ENCODE measurements at regions not wholly inside any gene's neighbourhood (a gene's known extent, or its start where the extent isn't known, plus 50 kb on each side); places are given as distances from the start of the nearest gene placed in this dataset.

DNA sequence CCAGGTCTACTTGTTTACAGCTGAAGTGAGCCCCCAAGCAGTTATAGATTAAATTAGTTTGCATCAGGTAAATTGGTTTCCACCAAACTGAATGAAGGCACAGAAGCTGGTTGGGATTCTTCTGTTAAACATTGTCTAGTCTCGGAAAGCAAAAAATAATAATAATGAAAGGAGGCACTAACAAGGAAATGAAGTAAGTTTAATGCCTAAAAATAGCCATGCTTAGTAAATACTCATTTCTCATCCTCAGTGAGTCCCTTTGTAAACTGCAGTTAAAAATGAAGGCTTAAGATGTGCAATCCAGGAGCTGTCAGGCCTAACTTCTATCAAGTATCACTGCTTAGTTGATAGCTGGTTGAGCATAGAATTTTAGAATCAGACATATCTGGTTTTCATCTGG is 113.5 kb downstream of the BTG1 start:
- no peak for DNase-seq (ENCODE audit: low read depth)

GRCh38 chr12:92030618-92031017 is 115.0 kb downstream of the BTG1 start:
- DNase-seq (ENCODE audit: low read depth): peak; percentile 35

GRCh38 chr12:92029902-92030586 is 115.6 kb downstream of the BTG1 start:
- DNase-seq (ENCODE audit: low read depth): no peak

DNA sequence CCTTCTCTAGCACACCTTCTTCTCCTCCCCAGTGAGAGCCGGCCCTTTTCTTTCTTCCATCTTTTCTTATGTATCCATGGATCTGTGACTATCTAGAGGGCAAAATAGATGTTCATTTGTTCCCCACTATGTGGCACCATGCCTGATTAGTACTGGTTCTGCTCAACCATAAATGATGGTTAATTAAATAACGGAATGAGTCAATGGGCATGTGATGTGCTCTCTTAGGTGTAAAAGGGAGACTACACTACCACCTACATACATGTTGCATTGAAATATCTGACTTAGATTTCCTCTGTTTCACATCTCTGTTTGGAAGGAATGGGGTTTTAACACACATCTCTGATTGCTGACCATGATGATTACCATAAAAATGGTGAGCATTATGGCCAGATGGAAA is 116.5 kb downstream of the BTG1 start:
- no peak for DNase-seq (ENCODE audit: low read depth)

GRCh38 chr12:92028441-92028709 is 117.3 kb downstream of the BTG1 start:
- peak; percentile 51 for DNase-seq (ENCODE audit: low read depth)

DNA sequence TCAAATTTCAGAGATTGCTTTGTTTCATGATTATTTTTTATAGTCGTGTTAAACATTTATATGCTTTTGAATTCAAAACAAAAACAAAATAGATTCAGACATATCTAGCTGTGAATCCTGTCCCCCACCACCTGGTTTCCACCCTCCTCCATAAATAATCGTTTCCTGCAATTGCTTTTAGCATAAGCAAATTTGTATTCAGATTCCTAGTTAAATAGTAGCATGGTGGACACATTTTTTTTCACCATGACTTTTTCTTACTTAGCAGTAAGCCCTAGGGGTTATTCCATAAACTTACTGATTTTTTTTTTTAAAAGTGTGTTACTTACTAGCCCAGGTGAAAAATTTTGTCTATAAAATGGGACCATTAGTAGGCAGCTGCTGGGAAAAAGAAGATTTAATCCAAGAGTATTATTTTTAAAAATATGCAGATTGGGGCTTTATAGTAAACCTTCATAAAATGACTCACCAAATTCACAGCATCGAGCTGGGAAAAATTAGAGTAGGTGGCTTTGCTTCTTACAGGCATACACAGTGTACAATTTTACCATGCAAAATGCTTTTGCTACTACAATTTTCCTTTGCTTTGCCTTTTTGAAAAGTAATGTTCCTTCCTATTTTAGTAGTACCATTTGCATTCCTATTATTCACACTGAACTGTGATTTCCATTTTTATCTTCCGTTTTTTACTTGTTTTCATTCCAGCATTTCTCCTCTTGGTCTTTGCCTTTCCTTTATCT is 117.8 kb downstream of the BTG1 start:
- peak; percentile 20 for DNase-seq (ENCODE audit: low read depth)

DNA sequence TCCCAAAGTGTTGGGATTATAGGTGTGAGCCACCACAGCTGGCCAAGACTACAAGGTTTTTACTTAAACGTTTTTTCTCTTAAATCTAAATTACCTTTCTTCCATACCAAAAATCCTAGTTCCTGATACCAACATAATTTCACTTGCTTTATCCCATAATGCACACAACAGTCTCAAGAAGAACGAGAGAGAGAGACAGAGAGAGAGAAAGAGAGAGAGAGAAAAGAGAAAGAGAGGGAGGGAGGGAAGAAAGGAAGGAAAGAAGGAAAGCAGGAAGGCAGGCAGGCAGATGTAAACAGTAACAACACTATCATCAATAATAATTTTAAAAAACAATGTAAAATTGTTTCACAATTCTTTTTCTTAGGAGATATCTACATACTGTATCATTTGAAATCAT is 118.4 kb downstream of the BTG1 start:
- DNase-seq (ENCODE audit: low read depth): no peak

DNA sequence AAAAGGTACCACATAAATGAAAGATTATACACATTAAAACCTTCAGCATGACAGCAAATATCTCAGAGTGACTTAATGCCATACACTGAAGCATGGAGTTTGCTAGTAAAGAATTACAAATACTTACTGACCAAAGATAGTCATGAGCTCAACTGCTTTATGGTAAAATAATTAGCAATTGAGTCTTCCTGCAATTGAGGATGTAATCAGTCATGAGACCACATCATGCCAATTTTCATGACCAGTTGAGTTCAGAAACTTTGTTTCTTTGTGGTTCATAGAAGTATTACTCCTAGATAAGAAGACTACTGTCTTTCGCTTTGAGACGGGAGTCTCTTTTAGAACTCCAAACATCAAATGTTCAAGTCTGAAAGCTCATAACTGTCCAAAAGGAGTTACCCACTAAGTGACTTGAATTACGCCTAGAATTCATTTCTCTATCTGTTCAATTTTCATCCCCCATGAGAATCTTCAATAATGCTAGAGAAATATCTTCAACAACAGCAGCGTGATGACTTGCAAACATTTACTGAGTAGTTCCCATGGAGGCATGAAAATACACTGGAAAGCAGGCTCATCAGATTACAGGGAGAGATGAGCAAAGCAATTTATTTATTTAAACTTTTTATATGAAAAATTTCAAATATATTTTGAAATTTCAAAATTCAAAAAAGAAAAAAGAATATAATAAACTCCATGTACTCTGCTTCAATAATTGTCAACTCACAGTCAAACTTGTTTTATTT is 120.0 kb downstream of the BTG1 start:
- no peak for DNase-seq (ENCODE audit: low read depth)

GRCh38 chr12:92022093-92022492 is 123.6 kb downstream of the BTG1 start:
- DNase-seq (ENCODE audit: low read depth): no peak

- peak; percentile 39 for DNase-seq (ENCODE audit: low read depth)
Observed at GRCh38 chr12:92021666-92022035, 124.0 kb downstream of the BTG1 start.

- no peak for DNase-seq (ENCODE audit: low read depth)
Observed at GRCh38 chr12:92020983-92021665, 124.5 kb downstream of the BTG1 start.

- DNase-seq (ENCODE audit: low read depth): no peak
Observed at GRCh38 chr12:92019491-92020277, 126.0 kb downstream of the BTG1 start.

DNA sequence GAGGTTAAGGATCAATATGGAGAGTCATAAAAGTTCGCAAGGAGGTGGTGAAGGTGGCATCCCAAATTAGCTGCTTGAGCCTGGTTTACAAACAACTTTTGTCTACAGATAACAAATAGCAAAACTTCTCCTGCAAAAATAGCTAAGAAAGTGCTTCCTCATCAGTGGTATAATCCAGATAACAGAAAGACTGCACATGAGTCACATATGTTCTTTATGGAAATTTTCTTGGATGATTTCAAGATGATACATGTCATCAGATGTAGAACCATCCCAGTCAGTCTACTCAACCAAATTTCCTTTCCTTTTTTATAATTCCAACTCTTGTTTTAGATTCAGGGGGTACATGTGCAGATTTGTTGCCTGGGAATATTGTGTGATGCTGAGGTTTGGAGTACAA is 133.0 kb downstream of the BTG1 start:
- no peak for DNase-seq (ENCODE audit: low read depth)

- no peak for DNase-seq (ENCODE audit: low read depth)
Observed at GRCh38 chr12:92010853-92011701, 134.6 kb downstream of the BTG1 start.

- no peak for DNase-seq (ENCODE audit: low read depth)
Observed at GRCh38 chr12:92010368-92010767, 135.3 kb downstream of the BTG1 start.

GRCh38 chr12:92008345-92008744 is 137.3 kb downstream of the BTG1 start:
- DNase-seq (ENCODE audit: low read depth): no peak

- DNase-seq (ENCODE audit: low read depth): no peak
Observed at GRCh38 chr12:92007787-92008186, 137.9 kb downstream of the BTG1 start.

DNA sequence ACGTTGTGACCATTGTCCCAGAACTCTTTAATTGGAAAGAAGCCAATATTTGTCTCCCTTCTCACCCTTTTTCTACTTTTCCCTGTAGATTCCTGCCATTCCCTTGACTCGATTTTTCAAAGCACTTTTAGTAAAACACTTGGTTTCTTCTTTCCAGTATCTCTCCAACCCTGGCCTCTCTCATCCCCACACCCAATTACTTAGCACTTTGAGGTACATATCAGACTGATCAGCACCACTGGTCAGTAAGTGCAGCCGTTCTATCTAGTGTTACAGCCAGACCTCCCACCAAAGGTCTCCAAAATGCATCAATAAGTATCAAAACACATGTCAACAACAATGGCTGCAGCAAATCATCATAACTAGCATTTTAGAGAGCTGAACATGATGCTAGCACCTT is 141.9 kb downstream of the BTG1 start:
- DNase-seq (ENCODE audit: low read depth): no peak

GRCh38 chr12:92002673-92003382 is 142.8 kb downstream of the BTG1 start:
- no peak for DNase-seq (ENCODE audit: low read depth)

GRCh38 chr12:92002195-92002649 is 143.4 kb downstream of the BTG1 start:
- DNase-seq (ENCODE audit: low read depth): peak; percentile 52

Data from EH (cell line).